Activated effector memory CD4-positive, alpha-beta T cell treated with Interleukin-2 at 50 U/mL for 16 hours (primary cell): ENCODE measurements at regions not wholly inside any gene's neighbourhood (a gene's known extent, or its start where the extent isn't known, plus 50 kb on each side); places are given as distances from the start of the nearest gene placed in this dataset.
"Not testable (repeated sequence)": the region's sequence is repeated elsewhere in the genome, so short reads cannot be mapped to it uniquely, and the experiment has no call there.

ENCODE experiments used
- DNase-seq: peaks from one replicate; pipeline ENCODE4 v3.0.0-alpha.2; 2020

DNA sequence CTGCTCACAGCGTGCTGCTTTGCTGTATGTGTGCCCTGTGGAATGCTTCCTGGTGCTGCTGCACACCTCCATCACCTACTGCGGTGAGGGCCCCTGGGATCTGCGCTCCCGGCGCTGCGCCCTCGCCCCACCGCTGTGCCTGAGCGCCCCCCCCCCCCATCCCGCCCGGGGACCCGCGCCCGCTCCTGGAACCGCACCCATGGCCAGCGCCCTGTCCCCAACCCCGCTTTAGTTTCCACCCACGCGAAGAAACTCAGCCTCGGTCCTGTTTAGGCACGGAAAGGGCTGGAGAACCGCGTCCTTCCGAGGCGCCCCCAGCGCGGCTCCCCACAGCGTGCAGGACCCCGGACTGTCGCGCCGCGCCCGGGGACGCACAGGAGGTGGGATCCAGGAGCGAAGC, 265.5 kb downstream of the POTEB3 start:
- DNase-seq: not testable (repeated sequence)

DNA sequence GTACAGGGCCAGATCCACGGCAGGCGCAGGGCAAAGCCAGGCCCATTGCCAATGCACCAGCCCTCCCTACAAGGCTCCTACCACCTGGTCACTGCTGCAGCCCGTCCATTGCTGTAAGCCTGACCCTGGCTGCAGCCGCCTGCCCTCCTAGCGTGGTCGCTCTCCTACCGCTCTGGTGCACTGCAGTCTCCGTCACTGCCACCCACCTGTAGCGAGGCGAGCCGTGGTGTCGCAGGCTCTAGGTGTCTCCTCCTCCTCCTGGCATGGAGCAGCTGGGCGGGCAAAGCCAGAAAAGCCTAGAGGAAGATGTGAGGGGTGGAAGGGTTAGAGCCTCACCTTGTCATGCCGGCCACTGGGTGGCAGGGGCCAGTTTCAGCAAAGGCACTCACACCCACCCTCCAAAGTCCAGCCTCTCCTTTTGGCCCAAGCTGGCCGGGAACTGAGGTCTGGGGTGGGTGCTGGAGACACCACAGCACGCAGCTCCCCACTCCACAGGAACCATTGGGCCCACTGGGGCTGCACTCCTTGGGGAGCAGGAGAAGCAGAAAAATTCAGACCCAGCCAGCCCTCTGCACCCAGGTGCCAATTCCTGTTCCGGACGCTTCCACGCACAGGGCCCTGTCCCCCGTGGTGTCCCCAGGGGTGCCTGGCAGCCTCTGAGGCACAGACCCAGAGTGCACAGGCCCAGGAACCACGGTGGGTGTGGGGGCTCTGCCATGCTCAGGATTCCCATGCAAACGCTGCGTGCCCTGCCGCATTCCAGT, 285.3 kb upstream of the POTEB2 start:
- not testable (repeated sequence) for DNase-seq

DNA sequence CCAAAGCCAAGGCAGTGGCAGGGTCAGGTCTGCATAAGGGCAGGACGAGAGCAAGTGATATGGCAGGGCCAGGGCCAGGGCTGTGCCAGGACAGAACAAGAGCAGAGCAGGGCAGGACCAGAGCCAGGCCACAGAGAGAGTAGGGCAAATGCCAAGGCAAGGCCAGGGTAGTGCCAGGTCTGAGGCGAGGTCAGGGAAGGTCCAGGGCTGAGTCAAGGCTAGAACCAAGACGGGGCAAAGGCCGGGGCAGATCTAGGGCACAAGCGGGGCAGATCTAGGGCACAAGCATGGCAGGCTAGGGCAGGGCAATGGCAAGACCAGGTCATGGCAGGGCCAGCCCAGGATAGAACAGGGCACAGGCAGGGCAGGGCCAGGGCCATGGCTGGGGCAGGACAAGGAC, 282.0 kb upstream of the POTEB2 start:
- not testable (repeated sequence) for DNase-seq

DNA sequence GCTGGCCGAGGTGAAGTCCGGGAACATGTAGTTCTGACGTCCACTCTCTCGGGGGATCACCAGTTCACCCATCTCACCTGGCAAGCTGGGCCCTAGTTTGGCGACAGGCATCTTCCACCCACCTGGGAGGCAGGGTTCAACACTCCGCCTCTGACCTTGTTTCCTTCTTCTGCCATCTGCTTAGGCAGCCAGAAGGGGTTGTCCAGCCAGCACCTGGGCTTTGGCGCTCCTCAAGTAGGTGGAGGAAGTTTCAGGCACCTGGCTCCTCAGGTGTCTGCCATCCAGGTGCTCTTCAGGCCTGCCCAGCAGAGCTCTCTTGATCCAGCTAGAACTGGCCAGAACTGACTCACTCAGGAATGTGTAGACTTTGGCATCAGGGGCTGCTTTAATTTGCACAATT, 267.8 kb upstream of the POTEB2 start:
- not testable (repeated sequence) for DNase-seq

DNA sequence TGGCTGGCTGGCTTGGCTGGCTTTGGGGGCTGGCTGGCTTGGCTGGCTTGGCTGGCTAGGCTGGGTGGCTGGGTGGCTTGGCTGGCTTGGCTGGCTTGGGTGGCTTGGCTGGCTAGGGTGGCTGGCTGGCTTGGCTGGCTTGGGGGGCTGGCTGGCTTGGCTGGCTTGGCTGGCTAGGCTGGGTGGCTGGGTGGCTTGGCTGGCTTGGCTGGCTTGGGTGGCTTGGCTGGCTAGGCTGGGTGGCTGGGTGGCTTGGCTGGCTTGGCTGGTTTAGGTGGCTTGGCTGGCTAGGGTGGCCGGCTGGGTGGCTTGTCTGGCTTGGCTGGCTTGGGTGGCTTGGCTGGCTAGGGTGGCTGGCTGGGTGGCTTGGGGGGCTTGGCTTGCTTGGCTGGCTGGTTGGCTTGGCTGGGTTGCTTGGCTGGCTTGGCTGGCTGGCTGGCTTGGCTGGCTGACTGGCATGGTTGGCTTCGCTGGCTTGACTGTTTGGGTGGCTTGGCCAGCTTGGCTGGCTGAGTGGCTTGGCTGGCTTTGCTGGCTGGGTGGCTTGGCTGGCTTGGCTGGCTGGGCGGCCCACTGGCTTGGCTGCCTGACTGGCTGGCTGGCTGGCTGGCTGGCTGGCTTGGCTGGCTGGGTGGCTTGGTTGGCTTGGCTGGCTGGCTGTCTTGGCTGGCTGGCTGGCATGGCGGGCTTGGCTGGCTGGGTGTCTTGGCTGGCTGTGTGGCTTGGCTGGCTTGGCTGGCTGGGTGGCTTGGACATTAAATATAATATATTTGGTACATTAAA, 246.3 kb upstream of the POTEB2 start:
- DNase-seq: not testable (repeated sequence)

DNA sequence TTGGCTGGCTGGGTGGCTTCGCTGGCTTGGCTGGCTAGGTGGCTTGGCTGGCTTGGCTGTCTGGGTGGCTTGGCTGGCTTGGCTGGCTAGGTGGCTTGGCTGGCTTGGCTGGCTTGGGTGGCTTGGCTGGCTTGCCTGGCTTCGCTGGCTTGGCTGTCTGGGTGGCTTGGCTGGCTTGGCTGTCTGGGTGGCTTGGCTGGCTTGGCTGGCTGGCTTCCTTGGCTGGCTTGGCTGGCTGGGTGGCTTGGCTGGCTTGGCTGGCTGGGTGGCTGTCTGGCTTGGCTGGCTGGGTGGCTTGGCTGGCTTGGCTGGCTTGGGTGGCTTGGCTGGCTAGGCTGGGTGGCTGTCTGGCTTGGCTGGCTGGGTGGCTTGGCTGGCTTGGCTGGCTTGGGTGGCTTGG, 245.7 kb upstream of the POTEB2 start:
- peak; percentile 1 for DNase-seq

DNA sequence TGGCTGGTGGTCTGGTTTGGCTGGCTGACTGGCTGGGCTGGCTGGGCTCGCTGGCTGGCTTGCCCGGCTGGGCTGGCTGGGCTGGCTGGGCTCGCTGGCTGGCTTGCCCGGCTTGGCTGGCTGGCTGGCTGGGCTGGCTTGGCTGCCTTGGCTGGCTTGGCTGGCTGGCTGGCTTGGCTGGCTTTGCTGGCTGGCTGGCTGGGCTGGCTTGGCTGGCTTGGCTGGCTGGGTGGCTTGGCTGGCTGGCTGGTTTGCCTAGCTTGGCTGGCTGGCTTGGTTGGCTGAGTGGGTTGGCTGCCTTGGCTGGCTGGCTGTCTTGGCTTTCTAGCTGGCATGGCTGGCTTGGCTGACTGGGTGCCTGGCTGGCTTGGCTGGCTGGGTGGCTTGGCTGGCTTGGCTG, 245.1 kb upstream of the POTEB2 start:
- DNase-seq: not testable (repeated sequence)

DNA sequence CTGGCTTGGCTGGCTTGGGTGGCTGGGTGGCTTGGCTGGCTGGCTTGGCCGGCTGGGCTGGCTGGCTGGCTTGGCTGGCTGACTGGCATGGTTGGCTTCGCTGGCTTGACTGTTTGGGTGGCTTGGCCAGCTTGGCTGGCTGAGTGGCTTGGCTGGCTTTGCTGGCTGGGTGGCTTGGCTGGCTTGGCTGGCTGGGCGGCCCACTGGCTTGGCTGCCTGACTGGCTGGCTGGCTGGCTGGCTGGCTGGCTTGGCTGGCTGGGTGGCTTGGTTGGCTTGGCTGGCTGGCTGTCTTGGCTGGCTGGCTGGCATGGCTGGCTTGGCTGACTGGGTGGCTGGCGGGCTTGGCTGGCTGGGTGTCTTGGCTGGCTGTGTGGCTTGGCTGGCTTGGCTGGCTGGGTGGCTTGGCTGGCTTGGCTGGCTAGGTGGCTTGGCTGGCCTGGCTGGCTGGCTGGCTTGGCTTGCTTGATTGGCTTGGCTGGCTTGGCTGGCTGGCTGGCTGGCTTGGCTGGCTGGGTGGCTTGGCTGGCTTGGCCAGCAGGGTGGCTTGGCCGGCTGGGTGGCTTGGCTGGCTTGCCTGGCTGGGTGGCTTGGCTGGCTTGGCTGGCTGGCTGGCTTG, 244.2 kb upstream of the POTEB2 start:
- peak; percentile 37 for DNase-seq

DNA sequence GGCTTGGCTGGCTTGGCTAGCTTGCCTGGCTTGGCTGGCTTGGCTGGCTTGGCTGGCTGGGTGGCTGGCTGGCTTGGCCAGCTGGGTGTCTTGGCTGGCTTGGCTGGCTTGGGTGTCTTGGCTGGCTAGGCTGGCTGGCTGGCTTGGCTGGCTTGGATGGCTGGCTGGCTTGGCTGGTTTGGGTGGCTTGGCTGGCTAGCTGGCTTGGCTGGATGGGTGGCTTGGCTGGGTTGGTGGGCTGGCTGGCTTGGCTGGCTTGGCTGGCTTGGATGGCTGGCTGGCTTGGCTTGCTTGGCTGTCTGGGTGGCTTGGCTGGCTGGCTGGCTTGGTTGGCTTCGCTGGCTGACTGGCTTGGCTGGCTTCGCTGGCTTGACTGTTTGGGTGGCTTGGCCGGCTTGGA, 242.3 kb upstream of the POTEB2 start:
- not testable (repeated sequence) for DNase-seq

DNA sequence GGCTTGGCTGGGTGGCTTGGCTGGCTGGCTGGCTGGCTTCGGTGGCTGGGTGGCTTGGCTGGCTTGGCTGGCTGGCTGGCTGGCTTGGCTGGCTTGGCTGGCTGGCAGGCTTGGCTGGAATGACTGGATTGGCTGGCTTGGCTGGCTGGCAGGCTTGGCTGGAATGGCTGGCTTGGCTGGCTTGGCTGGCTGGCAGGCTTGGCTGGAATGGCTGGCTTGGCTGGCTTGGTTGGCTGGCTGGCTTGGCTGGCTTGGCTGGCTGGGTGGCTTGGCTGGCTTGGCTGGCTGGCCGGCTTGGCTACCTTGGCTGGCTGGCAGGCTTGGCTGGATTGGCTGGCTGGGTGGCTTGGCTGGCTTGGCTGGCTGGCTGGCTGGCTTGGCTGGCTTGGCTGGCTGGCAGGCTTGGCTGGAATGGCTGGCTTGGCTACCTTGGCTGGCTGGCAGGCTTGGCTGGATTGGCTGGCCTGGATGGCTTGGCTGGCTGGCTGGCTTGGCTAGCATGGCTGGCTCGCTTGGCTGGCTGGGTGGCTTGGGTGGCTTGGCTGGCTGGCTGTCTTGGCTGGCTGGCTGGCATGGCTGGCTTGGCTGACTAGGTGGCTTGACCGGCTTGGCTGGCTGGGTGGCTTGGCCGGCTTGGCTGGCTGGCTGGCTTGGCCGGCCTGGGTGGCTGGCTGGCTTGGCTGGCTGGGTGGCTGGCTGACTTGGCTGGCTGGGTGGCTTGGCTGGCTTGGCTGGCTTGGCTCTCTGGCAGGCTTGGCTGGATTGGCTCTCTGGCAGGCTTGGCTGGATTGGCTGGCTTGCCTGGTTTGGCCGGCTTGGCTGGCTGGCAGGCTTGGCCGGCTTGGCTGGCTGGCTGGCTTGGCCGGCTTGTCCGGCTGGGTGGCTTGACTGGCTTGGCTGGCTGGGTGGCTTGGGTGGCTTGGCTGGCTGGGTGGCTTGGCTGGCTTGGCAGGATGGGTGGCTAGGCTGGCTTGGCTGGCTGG, 241.6 kb upstream of the POTEB2 start:
- peak; percentile 13 for DNase-seq

DNA sequence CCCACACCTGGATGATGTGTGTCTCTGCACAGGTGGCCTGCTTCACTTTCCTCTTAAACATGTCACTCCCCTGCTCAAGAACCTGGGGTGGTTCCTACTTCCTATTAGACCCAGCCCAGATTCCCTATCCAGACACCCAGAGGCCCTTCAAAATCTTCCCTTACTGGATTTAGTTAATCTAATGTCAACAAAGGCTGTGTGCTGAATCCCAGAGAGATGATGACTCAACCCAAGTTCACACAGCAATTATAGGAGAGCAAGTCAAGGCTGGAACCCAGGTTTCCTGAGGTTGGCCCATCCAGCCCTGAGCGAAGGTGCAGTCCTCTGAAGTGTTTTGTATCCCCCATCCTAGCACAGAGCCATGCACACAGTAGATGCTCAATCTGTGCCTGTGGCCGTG, 230.5 kb upstream of the POTEB2 start:
- not testable (repeated sequence) for DNase-seq

DNA sequence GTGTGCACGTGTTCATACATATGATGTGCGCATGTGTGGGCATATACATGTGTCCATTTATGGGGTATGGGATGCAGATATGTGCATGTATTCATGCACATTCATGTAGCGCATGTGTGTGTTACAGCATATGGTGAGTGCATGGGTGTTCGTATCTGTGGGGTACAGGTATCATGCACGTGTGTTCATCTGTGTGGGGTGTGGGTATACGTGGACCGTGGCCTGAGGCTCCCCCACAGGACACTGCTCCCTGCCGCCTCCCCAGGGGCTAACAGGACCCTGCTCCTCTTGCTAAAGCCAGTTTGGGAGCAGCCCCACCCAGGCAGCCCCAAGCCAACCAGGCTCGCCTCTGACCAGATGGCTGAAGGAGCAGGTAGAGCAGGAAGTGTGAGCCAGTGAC, 213.4 kb upstream of the POTEB2 start:
- not testable (repeated sequence) for DNase-seq

DNA sequence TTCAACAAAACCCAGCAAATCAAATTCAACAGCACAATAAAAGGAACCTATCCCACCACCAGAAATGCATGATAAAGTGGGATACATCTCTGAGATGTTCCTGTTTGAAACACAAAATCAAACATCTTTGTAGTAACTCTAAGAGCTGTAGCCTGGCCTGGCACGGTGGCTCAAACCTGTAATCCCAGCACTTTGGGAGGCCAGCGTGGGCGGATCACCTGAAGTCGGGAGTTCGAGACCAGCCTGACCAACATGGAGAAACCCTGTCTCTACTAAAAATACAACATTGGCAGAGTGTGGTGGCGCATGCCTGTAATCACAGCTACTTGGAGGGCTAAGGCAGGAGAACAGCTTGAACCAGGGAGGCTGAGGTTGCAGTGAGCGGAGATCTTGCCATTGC, 202.8 kb upstream of the POTEB2 start:
- DNase-seq: not testable (repeated sequence)

DNA sequence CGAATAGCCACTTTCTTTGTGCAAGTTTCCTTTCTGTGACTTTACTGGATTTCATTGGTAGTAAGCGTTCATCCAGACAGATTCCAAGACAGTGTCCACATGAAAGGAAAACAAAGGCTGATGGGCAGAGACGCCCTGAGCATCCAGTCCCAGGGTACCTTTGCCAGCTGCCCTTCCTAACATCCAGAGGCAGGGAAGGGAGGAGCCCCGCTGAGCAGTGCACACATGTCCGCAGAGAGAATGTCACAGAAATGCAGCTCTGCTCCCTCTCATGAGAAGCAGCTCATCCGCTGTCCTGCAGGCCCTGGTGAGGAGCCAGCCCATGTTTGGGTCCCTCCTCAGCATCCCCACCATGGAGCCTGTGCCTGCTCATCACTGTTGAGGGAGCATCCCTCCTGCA, 197.4 kb upstream of the POTEB2 start:
- not testable (repeated sequence) for DNase-seq

DNA sequence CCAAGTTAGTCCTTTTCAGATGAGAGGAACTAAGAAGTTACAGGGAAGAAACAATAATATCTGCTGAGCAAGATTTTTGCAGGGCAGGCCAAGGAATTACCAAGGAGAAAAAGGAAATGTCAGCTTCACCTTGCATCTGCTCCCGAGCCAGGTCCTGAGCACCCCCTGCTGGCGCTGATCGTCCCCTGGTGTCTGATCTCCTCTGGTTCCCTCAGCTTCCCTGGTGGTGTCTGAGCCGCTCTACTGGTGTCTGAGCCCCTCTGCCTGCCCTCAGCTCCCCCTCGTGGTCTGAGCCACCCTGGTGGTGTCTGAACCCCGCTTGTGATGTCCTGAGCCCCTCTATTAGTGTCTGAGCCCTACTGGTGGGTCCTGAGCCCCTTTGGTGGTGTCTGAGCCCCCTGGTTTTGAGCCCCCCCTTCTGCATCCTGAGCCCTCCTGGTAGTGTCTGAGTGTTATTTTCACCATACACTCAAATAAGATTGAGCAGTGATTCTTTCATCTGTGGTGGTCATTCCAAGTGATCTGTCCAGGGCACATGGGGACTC, 196.6 kb upstream of the POTEB2 start:
- DNase-seq: not testable (repeated sequence)

DNA sequence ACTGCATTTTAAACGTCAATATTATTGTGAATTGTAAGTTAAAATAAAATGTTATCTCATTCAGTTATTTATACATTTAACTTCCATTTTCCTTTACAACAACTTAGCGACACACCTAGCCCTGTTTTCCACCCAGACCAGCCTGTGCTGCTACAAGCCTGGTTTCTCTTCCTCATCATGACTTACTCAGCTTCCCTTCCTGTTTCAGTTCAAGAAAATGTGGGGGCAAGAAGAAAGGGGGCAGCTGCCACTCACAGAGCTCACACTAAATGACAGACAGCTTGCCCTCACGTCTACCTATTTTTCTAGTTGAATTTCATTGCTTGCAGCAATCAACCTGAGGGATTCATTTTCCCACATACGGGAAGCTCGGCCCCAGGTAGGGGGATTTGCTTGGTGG, 185.8 kb upstream of the POTEB2 start:
- not testable (repeated sequence) for DNase-seq

DNA sequence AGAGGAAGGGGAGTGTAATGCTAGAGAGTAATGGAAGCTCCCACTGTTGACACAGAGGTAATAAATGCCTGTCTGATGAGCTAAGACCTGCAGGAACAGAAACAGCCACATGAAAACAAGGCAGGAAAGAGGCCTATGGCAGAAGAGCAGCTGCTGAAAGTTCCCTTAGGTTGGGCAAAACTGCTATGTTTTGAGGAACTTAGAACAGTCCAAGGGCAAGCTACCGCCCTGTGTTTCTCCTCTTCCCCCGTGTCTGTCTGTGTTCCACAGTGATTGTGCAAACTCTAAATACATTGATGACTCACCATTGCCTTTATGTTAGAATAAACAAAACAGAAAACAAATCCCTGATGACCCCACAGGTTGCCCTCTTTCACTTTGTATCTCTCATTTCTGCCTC, 165.6 kb upstream of the POTEB2 start:
- DNase-seq: not testable (repeated sequence)

DNA sequence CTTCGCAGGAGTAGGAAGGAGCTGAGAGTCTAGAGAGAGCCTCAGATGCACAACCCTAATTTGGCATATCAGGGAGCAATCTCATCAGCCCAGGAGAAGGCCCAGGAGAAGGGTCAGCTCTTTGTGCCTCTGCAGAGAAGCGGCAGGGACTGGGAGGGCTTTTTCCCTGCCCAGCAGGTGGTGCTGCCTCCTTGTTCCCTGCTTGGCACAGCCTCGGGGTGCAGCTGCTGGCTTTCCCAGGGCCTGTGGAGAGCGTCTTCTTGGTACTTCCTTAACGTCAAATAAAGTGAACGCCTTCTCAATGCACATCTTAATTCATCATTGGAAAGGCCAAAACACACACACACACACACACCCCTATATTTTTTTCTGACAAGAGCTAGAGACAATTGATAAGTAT, 162.9 kb upstream of the POTEB2 start:
- not testable (repeated sequence) for DNase-seq

DNA sequence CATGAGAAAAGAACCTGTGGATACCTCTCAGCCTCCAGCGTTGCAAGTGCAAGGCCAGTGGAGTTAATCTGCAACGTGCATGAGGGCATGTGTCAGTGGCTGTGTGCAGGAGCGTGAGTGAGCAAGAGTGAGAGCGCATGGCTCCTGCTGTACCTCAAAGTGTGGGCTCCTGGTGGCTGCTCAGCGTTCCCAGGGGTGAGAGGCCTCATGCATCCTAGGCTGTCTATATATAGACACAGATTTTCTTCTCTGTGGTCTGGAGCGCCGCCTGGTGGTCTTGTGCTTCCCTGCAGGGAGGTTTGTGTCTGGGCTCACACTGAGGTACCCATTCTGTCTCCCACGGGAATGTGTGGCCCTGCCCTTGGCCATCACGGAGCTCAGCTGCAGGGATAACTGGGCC, 161.8 kb upstream of the POTEB2 start:
- DNase-seq: not testable (repeated sequence)

DNA sequence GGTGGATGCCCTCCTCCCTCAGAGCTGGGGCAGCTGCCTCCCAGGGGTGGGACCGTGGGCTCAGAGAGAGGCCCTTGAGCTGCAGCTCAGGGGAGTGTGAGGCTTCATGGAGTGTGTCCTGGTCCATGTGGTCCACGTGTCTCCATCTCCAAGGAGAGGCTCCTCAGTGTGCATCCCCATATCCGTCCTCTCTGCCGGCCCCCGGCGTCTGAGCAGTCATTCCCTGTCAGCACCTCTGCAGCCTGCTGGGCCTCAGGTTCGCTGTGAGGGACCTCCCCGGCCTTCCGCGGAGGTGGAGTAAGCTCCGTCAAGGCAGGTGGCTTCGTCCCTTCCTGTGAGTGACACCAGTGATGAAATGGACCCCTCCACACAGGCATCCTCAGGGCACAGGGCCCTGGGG, 160.7 kb upstream of the POTEB2 start:
- not testable (repeated sequence) for DNase-seq

DNA sequence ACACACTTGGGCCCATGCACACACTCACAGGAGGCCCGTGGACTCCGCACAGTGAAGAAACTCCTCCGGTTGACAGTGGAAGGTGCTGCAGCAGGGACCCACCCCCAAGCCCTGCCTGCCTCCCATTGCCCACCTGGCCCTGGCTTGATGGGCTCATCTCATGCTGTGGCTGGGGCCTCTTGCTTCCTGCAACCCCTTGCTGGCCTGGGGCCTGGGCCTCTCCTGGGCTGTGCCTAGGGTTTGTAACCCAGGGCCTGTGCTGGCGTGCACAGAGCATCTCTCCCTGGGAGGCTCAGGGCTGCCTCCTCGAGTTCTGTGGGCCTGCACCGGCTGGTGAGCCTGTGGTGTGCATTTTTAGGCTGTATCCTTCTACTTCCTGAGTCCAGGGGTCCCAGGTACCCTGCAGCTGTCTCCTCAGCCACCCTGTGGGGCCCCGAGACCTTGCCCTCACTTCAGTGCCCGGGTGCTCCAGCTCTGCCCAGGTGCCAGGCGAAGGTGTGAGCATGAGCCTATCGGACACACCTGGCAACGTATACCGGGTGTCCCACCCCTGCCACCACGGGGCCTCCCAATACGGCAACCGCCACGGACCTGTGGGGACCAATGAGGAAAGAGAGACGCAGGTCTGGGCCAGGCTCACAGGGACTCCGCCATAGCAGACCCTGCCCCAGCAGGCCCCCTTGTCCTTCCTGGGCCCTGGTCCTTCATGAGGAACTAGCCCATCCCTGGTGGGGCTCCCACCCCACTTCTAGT, 158.3 kb upstream of the POTEB2 start:
- not testable (repeated sequence) for DNase-seq
